ENCODE measurements at regions not wholly inside any gene's neighbourhood (a gene's known extent, or its start where the extent isn't known, plus 50 kb on each side); places are given as distances from the start of the nearest gene placed in this dataset.

DNA sequence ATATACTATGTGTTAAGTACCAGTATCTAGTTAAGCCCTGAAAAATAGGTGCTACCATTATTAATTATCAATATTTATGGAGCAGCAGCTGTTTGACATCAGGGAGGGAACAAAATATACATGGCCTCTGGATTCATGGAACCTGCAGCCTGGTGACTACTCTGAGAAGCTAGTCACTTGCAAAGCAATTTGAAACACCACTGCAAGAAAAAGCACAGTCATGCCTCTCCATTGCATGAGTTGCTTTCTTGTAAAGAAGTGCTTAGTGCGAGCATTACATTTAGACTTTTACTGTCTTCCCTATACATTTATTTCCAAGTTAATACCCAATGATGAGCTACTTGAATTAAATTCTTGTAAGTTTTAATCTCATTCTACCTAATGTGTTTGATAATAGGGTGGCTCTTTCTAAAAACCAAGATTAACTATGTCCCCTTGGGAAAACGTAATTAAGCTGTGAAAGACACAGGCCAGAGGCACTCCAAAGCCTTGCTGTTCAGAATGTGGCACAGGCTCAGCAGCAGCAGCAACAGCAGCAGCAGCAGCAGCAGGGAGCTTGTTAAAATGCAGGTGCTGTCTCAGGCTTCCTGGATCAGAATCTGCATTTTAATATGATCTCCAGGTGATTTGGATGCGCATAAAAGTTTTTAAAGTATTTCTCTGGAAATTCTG lies 83.6 kb downstream of the PFDN4 start:
- TF ChIP-seq, protein P1, sequence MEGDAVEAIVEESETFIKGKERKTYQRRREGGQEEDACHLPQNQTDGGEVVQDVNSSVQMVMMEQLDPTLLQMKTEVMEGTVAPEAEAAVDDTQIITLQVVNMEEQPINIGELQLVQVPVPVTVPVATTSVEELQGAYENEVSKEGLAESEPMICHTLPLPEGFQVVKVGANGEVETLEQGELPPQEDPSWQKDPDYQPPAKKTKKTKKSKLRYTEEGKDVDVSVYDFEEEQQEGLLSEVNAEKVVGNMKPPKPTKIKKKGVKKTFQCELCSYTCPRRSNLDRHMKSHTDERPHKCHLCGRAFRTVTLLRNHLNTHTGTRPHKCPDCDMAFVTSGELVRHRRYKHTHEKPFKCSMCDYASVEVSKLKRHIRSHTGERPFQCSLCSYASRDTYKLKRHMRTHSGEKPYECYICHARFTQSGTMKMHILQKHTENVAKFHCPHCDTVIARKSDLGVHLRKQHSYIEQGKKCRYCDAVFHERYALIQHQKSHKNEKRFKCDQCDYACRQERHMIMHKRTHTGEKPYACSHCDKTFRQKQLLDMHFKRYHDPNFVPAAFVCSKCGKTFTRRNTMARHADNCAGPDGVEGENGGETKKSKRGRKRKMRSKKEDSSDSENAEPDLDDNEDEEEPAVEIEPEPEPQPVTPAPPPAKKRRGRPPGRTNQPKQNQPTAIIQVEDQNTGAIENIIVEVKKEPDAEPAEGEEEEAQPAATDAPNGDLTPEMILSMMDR (IDR thresholded peaks at IDR 0.05) = no peak
- TF ChIP-seq POLR2AphosphoS5 (IDR thresholded peaks at IDR 0.05; ENCODE audit: low read depth, low read length) (no peak), SIN3A (IDR thresholded peaks at IDR 0.05; ENCODE audit: borderline replicate concordance, insufficient read depth, low read depth, low read length) (no peak), TCF7L2 (IDR thresholded peaks at IDR 0.05; ENCODE audit: low read depth, low read length) (no peak)
- TF ChIP-seq, protein P2, sequence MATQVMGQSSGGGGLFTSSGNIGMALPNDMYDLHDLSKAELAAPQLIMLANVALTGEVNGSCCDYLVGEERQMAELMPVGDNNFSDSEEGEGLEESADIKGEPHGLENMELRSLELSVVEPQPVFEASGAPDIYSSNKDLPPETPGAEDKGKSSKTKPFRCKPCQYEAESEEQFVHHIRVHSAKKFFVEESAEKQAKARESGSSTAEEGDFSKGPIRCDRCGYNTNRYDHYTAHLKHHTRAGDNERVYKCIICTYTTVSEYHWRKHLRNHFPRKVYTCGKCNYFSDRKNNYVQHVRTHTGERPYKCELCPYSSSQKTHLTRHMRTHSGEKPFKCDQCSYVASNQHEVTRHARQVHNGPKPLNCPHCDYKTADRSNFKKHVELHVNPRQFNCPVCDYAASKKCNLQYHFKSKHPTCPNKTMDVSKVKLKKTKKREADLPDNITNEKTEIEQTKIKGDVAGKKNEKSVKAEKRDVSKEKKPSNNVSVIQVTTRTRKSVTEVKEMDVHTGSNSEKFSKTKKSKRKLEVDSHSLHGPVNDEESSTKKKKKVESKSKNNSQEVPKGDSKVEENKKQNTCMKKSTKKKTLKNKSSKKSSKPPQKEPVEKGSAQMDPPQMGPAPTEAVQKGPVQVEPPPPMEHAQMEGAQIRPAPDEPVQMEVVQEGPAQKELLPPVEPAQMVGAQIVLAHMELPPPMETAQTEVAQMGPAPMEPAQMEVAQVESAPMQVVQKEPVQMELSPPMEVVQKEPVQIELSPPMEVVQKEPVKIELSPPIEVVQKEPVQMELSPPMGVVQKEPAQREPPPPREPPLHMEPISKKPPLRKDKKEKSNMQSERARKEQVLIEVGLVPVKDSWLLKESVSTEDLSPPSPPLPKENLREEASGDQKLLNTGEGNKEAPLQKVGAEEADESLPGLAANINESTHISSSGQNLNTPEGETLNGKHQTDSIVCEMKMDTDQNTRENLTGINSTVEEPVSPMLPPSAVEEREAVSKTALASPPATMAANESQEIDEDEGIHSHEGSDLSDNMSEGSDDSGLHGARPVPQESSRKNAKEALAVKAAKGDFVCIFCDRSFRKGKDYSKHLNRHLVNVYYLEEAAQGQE (IDR thresholded peaks at IDR 0.05; ENCODE audit: insufficient read depth in 1 of 2, low read depth in 2 of 2, low read length in 1 of 2) = no peak
